ENCODE measurements at regions not wholly inside any gene's neighbourhood (a gene's known extent, or its start where the extent isn't known, plus 50 kb on each side); places are given as distances from the start of the nearest gene placed in this dataset.

DNA sequence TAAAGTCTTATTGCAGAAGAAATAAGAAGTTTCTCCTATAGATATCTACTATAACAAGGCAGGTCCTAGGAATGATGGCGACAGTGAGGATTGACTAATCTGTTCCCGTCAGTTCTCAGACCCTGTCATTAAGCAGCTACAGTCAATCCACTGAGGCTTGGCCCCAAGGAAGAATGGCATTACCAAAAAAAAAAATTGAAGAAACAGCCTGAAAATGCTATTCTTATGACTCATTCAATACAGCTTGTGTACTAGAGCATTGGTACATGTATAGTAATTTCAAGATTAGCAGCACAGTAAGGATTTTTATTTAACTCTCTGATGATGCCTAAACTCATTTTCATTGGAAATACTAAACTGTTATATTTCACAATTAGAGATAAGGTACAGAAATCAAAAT, 1096.1 kb upstream of the NXPH2 start:
- TF ChIP-seq, protein P1, sequence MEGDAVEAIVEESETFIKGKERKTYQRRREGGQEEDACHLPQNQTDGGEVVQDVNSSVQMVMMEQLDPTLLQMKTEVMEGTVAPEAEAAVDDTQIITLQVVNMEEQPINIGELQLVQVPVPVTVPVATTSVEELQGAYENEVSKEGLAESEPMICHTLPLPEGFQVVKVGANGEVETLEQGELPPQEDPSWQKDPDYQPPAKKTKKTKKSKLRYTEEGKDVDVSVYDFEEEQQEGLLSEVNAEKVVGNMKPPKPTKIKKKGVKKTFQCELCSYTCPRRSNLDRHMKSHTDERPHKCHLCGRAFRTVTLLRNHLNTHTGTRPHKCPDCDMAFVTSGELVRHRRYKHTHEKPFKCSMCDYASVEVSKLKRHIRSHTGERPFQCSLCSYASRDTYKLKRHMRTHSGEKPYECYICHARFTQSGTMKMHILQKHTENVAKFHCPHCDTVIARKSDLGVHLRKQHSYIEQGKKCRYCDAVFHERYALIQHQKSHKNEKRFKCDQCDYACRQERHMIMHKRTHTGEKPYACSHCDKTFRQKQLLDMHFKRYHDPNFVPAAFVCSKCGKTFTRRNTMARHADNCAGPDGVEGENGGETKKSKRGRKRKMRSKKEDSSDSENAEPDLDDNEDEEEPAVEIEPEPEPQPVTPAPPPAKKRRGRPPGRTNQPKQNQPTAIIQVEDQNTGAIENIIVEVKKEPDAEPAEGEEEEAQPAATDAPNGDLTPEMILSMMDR (IDR thresholded peaks at IDR 0.05): no peak
- no peak for TF ChIP-seq POLR2A (IDR thresholded peaks at IDR 0.05)
